ENCODE measurements at regions not wholly inside any gene's neighbourhood (a gene's known extent, or its start where the extent isn't known, plus 50 kb on each side); places are given as distances from the start of the nearest gene placed in this dataset.

DNA sequence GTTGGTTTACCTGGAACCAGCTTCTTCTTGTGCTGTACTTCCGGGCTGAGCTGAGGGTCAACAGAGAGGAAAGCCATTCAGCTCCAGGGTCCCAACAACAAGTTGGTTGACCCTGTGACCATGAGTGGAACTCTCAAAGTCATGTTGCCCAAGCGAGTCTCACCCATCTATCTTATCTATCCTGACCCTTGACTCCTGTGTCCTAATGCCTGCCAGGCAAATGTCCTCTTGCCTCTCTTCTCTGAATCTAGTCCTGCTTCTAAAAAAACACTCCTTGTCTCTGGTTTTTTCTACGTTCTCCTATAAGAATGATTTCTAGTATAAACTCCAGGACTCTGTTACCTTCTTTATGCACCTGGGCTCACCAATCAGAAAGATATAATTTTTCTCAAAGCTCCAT is 1547.6 kb downstream of the NLGN4Y start:
- TF ChIP-seq CTCF (IDR thresholded peaks at IDR 0.05): no peak
- TF ChIP-seq NFATC4 (CRISPR knock-in tag; IDR thresholded peaks at IDR 0.05): no peak
- TF ChIP-seq IRF1 (CRISPR knock-in tag; IDR thresholded peaks at IDR 0.05): no peak
- TF ChIP-seq, protein P1, sequence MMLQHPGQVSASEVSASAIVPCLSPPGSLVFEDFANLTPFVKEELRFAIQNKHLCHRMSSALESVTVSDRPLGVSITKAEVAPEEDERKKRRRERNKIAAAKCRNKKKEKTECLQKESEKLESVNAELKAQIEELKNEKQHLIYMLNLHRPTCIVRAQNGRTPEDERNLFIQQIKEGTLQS (CRISPR knock-in tag; conservative IDR thresholded peaks at IDR 0.05): no peak
- TF ChIP-seq, protein P2, sequence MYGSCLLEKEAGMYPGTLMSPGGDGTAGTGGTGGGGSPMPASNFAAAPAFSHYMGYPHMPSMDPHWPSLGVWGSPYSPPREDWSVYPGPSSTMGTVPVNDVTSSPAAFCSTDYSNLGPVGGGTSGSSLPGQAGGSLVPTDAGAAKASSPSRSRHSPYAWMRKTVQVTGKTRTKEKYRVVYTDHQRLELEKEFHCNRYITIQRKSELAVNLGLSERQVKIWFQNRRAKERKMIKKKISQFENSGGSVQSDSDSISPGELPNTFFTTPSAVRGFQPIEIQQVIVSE (CRISPR knock-in tag; IDR thresholded peaks at IDR 0.05; ENCODE audit: borderline replicate concordance): no peak
- no peak for TF ChIP-seq ZBTB21 (CRISPR knock-in tag; IDR thresholded peaks at IDR 0.05; ENCODE audit: borderline replicate concordance)
- TF ChIP-seq GABPB1 (CRISPR knock-in tag; IDR thresholded peaks at IDR 0.05): no peak
- TF ChIP-seq JUN (CRISPR knock-in tag; IDR thresholded peaks at IDR 0.05): no peak
- no peak for TF ChIP-seq ELF4 (CRISPR knock-in tag; IDR thresholded peaks at IDR 0.05; ENCODE audit: low read depth)
- no peak for TF ChIP-seq FOXP1 (CRISPR knock-in tag; IDR thresholded peaks at IDR 0.05; ENCODE audit: borderline replicate concordance)
- no peak for TF ChIP-seq ZNF263 (CRISPR knock-in tag; IDR thresholded peaks at IDR 0.05; ENCODE audit: low read depth)
- no peak for TF ChIP-seq ZNF317 (CRISPR knock-in tag; IDR thresholded peaks at IDR 0.05; ENCODE audit: borderline replicate concordance, low read depth)
